Stimulated activated CD8-positive, alpha-beta memory T cell treated with anti-CD3 and anti-CD28 coated beads, Interleukin-7, amount 100 ng/mL, for 48 hours (primary cell): ENCODE measurements at regions not wholly inside any gene's neighbourhood (a gene's known extent, or its start where the extent isn't known, plus 50 kb on each side); places are given as distances from the start of the nearest gene placed in this dataset.
"Not testable (repeated sequence)": the region's sequence is repeated elsewhere in the genome, so short reads cannot be mapped to it uniquely, and the experiment has no call there.

Experiments used
- DNase-seq, 2 donors: peaks; one replicate each; pipeline ENCODE4 v3.0.0-alpha.2; 2020; ENCODE audit warnings: low read depth in 1 of 2; ENCODE audit errors: extremely low read depth in 1 of 2

DNA sequence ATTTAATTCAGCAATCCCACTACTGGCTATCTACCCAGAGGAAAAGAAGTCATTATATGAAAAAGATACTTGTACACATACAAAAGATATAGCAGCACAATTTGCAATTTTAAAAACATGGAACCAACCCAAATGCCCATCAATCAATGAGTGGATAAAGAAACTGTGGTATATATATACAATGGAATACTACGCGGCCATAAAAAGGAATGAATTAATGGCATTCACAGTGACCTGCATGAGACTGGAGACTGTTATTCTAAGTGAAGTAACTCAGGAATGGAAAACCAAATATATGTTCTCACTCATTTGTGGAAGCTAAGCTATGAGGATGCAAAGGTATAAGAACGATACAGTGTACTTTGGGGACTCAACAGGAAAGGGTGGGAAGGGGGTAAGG lies 102.8 kb upstream of the KCNMA1 start:
- not testable (repeated sequence) for DNase-seq

DNA sequence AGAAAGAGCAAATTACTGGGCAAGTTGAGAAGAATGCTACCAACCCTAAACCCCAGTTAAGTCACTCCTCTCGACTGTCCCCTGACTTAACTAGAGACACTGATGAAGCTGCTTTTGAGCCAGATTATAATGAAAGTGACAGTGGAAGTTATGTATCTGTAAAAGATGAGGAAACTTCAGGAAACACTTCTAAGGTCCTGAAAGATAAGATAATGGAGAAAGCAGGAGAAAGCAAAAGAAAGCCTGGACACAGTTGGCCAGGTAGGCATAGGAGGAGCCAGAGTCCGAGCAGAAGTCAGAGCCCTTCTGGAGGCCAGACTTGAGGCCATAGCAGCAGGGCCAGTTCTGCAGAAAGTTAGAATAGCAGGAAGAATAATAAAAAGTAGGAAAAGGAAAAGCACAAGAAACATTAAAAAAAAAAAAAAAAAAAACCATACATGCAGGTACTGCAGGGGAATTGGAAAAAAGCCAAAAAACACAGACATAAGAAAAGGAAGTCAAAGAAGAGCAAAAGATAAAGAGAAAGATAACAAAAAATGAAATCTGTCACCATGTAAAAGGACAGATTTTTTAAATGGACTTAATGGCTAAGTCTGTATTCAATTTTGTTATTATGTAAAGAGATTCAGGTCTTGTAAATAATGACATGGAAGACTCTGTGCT lies 101.0 kb upstream of the KCNMA1 start:
- DNase-seq = no peak

DNA sequence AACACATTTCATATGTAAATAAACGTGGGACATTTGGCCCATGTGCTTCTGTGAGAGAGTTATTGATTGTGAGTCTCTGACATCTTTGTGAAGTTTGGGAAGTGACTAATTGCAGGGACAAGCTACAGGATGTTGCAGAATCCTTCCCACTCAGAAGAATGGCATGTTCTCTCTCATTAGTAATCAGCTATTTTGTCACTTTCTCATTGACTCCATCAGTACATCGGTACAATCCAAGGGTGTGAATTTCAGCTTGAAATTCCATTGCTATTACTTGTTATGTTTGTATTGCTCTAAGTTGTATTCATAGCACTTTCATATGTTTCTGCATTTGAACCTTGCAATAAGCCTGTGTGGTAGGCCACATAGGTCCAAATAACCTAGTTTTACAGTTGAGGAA lies 100.0 kb upstream of the KCNMA1 start:
- DNase-seq = no peak

DNA sequence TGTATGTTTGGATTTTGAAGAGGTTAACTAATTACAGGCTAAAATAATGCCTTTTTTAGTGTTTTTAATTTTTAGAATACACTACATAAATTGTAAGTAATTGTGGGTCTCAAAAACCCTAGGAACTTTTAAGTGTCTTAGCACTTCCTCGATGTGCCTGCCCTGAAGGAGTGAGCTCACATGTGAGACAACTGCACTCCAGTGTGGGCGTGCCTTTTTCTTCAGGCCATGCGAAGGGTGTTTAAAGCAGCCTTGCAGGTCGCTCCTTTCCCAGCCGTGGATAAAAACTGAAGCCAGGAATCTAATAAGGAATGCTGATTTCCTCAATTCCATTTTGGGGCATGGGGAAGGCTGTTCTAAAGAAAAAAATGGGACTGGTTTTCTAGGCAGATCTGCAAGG lies 97.5 kb upstream of the KCNMA1 start:
- DNase-seq = not testable (repeated sequence)

DNA sequence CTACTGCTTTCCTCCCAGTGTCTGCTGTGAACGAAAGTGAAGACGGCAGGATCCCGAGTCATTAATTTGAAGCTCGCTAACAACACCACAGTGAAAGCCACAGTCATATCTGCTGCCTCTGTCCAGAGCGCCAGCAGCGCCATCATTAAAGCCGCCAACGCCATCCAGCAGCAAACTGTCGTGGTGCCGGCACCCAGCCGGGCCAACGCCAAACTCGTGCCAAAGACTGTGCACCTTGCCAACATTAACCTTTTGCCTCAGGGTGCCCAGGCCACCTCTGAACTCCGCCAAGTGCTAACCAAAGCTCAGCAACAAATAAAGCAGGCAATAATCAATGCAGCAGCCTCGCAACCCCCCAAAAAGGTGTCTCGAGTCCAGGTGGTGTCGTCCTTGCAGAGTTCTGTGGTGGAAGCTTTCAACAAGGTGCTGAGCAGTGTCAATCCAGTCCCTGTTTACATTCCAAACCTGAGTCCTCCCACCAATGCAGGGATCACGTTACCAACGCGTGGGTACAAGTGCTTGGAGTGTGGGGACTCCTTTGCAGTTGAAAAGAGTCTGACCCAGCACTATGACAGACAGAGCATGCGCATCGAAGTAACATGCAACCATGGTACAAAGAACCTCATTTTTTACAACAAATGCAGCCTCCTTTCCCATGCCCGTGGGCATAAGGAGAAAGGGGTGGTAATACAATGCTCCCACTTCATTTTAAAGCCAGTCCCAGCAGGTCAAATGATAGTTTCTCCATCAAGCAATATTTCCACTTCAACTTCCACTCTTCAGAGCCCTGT lies 94.8 kb upstream of the KCNMA1 start:
- DNase-seq = no peak

DNA sequence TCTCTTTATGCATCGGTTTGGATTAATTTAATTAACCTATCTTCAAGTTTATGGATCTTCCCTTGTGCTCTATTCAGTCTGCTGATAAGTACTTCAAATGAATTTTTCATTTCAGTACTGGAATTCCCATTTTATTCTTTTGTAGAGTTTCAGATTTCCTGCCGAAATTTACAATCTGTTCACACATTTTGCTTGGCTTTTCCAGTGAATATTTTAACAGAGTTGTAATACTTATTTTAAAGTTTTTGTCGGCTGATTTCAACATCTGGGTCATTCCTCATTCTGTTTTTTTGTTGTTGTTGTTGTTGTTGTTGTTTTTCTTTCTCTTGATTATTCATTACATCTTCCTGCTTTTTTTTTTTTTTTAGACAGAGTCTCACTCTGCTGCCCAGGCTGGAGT lies 89.9 kb upstream of the KCNMA1 start:
- DNase-seq = no peak

DNA sequence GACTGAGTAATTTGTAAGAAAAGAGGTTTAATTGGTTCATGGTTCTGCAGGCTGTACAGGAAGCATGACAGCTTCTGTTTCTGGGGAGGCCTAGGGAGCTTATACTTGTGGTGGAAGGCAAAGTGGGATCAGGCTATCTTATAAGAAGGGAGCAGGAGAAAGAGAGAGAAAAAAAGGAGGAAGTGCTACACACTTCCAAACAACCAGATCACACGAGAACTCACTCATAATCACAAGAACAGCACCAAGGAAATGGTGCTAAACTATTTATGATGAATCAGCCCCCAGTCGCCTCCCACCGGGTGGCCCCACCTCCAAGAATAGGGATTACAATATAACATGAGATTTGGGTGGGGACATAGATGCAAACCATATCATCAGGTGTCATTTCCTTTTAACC lies 89.1 kb upstream of the KCNMA1 start:
- DNase-seq = no peak

DNA sequence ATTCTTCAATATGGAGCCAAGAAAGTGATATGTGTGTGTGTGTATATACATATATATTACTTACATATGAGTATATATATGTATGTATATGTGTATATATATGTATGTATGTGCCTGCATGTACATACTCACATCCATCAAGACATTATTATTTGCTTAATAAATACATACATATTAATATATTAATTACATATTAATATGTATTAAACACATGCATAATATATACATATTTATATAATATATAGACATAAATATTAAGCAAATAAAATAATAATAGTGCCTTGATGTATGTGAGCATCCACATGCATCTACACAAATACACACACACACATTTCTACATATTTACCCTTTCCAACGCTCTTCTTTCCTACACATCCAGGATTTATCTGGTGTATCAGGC lies 88.7 kb upstream of the KCNMA1 start:
- DNase-seq = no peak

DNA sequence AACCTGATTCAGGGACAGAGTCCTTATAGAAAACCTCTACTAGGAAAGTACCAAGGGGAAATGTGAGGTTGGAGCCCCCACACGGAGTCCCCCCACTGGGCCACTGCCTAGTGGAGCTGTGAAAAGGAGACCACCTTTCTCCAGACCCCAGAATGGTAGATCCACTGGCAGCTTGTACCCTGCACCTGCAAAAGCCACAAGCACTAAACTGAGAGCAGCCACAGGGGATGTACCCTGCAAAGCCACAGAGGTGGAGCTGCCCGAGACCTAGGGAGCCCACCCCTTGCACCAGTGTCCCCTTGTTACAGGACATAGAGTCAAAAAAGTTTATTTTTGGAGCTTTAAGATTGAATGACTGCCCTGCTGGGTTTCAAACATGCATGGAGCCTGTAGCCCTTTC lies 87.2 kb upstream of the KCNMA1 start:
- DNase-seq = no peak

DNA sequence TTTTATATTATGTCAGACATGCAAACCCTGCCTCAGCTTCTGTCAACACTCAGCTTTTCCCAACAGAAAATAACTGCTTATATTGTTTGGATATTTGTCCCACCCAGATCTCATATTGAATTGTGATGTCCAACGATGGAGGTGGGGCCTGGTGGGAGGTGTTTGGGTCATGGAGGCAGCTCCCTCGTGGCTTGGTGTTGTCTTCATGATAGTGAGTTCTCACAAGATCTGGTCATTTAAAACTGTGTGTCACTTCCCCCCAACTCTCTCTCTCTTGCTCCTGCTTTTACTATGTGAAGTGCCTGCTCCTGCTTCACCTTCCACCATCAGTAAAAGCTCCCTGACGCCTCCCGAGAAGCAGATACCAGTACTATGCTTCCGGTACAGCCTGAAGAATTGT lies 85.8 kb upstream of the KCNMA1 start:
- no peak for DNase-seq

DNA sequence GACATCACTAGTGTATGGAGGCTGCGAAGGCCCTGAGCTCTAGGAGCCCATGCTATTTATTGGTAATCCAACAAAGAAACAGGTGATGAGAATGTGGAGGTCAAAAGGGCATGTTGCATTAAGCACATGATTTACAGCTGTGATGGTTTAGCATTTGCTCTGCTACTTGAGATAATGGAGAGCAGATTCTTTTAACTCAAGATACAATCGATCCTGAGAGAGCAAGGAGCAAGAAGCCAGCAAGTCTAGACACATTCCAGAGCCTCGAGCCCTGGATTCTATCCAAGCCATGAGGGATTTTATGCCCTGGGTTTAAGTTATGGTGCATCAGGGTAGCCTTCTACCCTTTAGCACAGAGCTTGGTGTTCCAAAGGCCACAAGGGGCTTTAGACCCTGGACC lies 85.3 kb upstream of the KCNMA1 start:
- not testable (repeated sequence) for DNase-seq

DNA sequence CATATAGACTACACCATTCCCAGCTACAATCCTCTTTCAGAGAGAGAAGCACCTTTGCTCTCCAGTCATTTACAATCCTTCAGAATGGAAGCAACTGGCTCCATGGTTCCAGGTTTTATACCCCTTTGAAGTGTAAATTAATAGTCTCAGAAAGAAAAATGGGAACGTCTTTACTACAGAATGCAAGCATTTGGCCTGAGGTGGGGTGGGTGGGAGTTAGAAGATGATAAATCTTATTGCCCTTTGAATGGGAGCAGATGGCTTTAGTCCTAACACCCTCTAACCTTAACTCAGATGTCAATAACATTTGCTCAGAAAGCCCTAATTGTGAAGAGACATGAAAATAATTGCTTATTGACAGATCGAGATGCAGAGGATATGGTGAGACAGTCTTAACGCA lies 84.2 kb upstream of the KCNMA1 start:
- no peak for DNase-seq

DNA sequence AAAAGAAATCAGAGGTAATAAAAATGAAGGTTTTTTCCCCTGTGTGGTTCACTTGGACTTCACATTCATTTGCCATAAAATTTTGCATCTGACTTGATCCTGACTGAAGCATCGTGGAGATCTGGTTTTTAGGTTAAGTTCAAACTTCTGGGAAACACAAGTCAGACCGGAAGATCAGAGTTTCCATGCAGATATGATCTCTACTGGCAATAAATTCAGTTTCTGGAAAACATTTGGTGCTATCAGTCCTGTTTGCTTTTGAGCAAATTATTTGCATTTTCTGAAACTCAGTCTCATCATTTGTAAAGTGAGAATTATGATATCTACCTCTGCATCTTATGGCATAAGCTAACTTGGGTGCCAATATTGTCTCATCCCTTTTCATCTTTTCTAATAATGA lies 81.3 kb upstream of the KCNMA1 start:
- DNase-seq = no peak

DNA sequence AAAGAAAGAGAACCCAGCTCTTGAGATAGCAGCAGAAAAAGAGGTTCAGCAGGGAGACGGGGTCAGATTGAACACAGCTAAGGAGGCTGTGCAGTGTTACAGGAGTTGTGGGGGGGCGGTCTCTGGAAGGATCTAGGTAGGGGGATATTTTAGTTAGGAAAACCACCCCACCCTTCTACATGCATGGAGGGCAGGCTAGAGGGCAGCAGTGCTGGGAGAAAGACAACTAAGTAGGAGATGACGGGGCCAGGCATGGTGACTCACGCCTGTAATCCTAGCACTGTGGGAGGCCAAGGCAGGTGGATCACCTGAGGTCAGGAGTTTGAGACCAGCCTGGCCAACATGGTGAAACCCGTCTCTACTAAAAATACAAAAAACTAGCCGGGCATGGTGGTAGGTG lies 80.7 kb upstream of the KCNMA1 start:
- DNase-seq = not testable (repeated sequence)

DNA sequence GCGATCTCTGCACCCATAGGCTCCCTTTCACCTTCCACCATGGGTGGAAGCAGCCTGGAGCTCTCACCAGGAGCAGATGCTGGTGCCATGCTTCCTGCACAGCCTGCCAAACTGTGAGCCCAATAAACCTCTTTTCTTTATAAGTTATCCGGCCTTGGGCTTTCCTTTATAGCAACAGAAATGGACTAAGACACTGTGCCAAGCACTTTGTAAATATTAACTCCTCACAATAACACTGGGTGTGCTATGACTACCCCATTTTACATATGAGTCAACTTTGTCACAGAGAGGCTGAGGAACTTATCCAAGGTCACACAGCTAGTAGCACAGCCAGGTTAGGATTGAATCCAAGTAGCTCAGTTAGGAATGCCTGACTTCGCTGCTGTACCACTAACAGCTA lies 79.7 kb upstream of the KCNMA1 start:
- DNase-seq = no peak

DNA sequence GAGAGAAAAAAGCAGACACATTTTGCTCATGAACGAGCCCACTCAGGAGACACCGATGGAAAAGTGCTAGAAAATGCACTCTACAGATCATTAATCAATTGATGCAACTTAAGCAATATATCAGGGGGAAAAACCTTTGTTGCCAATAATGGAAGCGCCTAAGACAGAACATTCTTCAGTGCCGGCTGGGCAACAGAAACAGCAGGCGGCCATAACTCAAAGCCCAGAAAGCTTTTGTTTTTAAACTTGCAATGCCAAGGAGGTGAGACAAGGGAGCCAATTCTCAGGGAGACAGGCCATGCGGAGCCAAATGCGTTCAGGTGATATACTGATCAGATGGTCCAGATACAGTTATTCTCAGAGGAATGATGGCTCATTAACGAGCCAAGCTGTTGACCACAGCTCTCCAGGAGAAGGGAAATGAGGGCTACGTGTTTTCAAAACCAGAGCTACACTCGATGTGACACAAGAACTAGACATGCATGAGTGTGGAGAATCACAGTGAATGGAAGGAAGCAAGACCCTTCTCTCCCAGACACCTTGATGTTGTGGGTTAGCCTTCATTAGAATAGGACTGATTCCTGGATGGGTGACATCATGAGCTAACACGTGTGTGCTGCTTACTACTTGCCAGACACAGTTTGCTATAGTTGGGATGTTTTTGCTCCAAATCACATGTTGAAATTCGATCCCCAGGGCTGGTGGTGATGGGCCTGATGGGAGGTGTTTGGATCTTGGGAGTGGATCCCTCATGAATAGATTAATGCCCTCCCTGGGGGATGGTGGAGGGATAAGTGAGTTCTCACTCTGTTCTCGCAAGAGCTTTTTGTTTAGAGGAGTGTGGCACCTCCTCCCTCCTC lies 79.1 kb upstream of the KCNMA1 start:
- no peak for DNase-seq

DNA sequence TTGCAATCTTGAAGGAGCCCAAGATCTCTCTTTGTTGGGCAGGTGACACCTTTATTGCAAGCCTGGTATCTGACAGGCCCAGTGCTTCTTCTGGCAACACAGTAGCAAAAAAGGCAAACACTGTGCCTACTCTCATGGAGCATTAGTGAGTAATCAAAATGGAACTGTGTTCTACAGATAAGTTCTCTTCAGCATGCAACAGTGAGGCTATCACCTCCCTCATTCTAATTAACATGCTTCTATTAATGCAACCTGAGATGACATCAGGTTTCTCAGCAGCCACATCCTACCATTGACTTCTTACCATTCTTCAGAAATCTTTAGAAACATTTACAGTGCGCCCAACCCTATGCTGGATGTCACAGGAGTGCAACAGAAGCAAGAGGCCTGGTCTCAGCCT lies 77.9 kb upstream of the KCNMA1 start:
- DNase-seq = no peak

DNA sequence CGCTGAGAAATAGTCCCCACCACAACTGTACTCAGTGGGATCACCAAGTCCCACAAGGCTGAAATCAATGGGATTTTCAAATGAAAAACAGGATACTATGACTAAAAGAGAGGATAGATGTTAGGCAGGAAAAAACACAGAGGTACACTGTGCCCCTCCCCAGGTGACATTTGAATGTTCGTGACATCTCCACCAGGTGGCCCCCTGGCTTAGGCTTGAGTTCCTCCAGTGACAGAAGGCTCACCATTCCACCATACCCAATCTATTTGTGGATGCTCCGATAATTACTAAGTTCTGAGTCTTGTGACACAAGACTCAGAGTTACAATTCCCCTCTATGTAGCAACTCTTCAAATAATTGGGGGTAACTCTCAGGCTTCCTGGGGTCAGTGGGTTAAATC lies 77.5 kb upstream of the KCNMA1 start:
- DNase-seq = no peak

DNA sequence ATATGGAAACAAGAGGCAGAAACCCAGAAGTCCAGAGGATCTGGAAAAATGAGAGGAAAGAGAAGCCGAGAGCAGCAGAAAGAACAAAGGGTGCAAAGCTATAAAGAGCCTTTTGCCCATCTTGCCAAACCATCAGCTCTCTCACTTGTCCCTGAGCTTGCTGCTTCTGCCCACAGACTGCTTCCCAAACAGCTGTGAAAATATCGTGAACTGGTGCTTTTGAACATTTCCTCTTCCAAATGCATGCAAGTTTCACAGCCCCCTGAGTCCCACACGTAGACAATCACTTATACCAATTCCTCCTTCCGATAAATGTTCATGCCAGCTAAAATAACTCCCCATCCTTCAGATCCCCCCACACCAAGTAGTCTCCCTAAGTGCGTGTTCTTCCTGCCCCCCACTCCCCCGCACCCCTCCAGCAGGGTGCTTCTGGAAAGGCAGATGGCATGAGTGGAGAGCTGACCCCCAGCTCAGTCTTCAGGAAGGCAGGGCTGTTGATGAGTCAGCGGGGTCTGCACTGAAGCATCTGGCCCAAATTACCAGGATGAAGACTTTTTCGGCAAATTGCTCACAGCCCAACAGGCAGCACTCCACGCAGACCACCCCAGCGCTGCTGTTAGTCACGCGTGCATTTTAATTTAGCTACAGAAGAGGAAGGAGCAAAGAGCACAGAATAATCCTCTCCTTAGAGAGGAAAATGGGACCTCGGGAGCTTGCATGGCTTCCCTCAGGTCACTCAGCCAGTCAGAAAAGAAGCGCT lies 76.1 kb upstream of the KCNMA1 start:
- DNase-seq = no peak

DNA sequence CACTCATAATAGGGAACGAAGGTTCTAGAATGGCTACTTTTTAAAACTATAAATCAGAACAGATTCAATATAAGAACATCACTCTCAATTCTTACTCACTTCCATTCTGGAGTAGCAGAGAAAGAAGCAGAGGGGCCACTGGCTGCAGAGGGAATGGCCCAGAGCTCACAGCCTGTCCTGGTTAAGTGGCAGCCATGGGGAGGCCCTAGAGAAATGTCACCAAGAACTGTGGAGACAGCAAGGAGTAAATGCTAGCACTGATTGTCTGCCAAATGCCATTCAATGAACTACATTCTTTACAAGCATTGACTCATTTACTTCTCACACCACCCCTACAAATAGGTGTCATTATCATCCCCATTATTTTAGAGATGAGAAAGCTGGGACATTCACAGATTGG lies 74.6 kb upstream of the KCNMA1 start:
- no peak for DNase-seq

DNA sequence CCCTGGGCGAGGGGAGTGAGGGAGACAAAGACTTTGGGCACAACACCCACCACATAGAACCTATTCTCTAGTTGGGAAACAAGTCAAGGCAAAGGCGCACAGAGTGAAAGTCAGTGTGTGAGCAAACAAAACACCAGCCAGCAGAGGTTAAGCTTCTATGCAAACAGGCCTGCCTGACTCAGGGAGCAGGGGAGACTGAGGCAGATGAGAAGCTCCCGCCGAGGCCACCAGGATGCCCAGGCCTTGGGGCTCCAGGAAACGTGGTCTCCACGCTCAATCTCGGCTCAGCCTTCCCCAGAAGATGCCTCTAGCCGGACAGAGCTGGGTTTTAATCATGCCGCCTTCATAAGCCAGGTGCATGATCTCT lies 74.1 kb upstream of the KCNMA1 start:
- no peak for DNase-seq
